ENCODE measurements at regions not wholly inside any gene's neighbourhood (a gene's known extent, or its start where the extent isn't known, plus 50 kb on each side); places are given as distances from the start of the nearest gene placed in this dataset.
"Not testable (repeated sequence)": the region's sequence is repeated elsewhere in the genome, so short reads cannot be mapped to it uniquely, and the experiment has no call there.

GRCh38 chr1:58950897-58951296, 167.1 kb upstream of the JUN start:
- no peak for DNase-seq (ENCODE audit: low read depth)
- H3K4me3 ChIP-seq (ENCODE audit: low read length) = no peak overlapping the region
- TF ChIP-seq, protein P1, sequence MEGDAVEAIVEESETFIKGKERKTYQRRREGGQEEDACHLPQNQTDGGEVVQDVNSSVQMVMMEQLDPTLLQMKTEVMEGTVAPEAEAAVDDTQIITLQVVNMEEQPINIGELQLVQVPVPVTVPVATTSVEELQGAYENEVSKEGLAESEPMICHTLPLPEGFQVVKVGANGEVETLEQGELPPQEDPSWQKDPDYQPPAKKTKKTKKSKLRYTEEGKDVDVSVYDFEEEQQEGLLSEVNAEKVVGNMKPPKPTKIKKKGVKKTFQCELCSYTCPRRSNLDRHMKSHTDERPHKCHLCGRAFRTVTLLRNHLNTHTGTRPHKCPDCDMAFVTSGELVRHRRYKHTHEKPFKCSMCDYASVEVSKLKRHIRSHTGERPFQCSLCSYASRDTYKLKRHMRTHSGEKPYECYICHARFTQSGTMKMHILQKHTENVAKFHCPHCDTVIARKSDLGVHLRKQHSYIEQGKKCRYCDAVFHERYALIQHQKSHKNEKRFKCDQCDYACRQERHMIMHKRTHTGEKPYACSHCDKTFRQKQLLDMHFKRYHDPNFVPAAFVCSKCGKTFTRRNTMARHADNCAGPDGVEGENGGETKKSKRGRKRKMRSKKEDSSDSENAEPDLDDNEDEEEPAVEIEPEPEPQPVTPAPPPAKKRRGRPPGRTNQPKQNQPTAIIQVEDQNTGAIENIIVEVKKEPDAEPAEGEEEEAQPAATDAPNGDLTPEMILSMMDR (conservative IDR thresholded peaks at IDR 0.05; ENCODE audit: low read length) = no peak

- DNase-seq (ENCODE audit: low read depth); H3K4me3 ChIP-seq (ENCODE audit: low read length): not testable (repeated sequence)
Measured at GRCh38 chr1:58953951-58954350, 170.1 kb upstream of the JUN start.

- DNase-seq (ENCODE audit: low read depth); H3K4me3 ChIP-seq (ENCODE audit: low read length): not testable (repeated sequence)
Measured at GRCh38 chr1:58963287-58963686, 179.4 kb upstream of the JUN start.

- TF ChIP-seq, protein P1 (conservative IDR thresholded peaks at IDR 0.05; ENCODE audit: low read length) = no peak
- no peak for DNase-seq (ENCODE audit: low read depth)
- H3K4me3 ChIP-seq (ENCODE audit: low read length) = no peak overlapping the region
Measured at GRCh38 chr1:58964428-58964827, 180.6 kb upstream of the JUN start.

GRCh38 chr1:58964880-58965279, 181.0 kb upstream of the JUN start:
- DNase-seq (ENCODE audit: low read depth) = peak; percentile 73
- TF ChIP-seq, protein P1 (conservative IDR thresholded peaks at IDR 0.05; ENCODE audit: low read length) = no peak
- H3K4me3 ChIP-seq (ENCODE audit: low read length) = no peak overlapping the region

- TF ChIP-seq, protein P1 (conservative IDR thresholded peaks at IDR 0.05; ENCODE audit: low read length) = no peak
- no peak overlapping the region for H3K4me3 ChIP-seq (ENCODE audit: low read length)
- no peak for DNase-seq (ENCODE audit: low read depth)
Measured at GRCh38 chr1:58966103-58966916, 182.5 kb upstream of the JUN start.

- DNase-seq (ENCODE audit: low read depth) = no peak
- H3K4me3 ChIP-seq (ENCODE audit: low read length) = no peak overlapping the region
- TF ChIP-seq, protein P1 (conservative IDR thresholded peaks at IDR 0.05; ENCODE audit: low read length) = no peak
Measured at GRCh38 chr1:58966917-58967740, 183.3 kb upstream of the JUN start.

Measured in AG10803 (cell line).